SU-DHL-6 (cell line): ENCODE measurements at regions not wholly inside any gene's neighbourhood (a gene's known extent, or its start where the extent isn't known, plus 50 kb on each side); places are given as distances from the start of the nearest gene placed in this dataset.

Experiments
- CTCF ChIP-seq: fragments of 200-600 bp; sonication (generic); IDR thresholded peaks from one replicate; pipeline ENCODE4 v1.5.1; 2017; ENCODE audit warnings: antibody characterized with exemption, mild to moderate bottlenecking, low read length, moderate library complexity; ENCODE audit not compliant: insufficient read depth, poor library complexity, severe bottlenecking
- EZH2phosphoT487 ChIP-seq: fragments of 200-600 bp; sonication (generic), shearing (Covaris generic); conservative IDR thresholded peaks from 2 replicates; pipeline ENCODE4 v1.6.1; 2018; ENCODE audit warnings: mild to moderate bottlenecking, antibody characterized with exemption, low read length, moderate library complexity, mixed read lengths

- TF ChIP-seq CTCF (no peak), EZH2phosphoT487 (no peak)
These were observed 352.6 kb downstream of the SS18 start for GRCh38 chr18:25737710-25738311.
